Activated T-cell treated with anti-CD3 and anti-CD28 coated beads for 48 hours (primary cell): ENCODE measurements at regions not wholly inside any gene's neighbourhood (a gene's known extent, or its start where the extent isn't known, plus 50 kb on each side); places are given as distances from the start of the nearest gene placed in this dataset.

Experiments
- DNase-seq: peaks from one replicate; pipeline ENCODE4 v3.0.0-alpha.2; 2020; ENCODE audit warnings: low read depth

- no peak for DNase-seq
These were observed 146.8 kb downstream of the LRIG2 start for GRCh38 chr1:113219828-113220227.

GRCh38 chr1:113223040-113223439 is 150.0 kb downstream of the LRIG2 start:
- no peak for DNase-seq

- no peak for DNase-seq
These were observed 150.5 kb downstream of the LRIG2 start for GRCh38 chr1:113223546-113223945.

DNA sequence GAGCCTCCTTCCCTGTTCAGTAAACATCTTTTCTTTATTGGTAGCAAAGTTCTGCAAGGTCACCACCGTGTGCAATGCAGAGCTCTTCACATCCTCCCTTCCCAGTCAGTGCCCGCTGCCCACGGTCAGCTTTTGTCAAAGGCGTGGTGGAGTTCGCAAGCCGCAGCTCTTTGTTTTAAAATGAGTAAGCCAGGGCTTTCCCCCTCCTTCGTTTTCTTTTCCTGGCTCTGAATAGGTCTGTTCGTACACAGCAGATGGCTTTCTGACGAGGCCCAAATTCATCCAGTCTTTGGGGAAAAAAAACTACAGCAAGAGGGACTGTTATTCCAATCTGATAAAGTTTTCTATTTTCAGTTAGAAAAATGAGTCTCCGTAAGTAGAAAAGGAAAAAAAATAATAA is 153.2 kb downstream of the LRIG2 start:
- DNase-seq = peak; percentile 5

DNA sequence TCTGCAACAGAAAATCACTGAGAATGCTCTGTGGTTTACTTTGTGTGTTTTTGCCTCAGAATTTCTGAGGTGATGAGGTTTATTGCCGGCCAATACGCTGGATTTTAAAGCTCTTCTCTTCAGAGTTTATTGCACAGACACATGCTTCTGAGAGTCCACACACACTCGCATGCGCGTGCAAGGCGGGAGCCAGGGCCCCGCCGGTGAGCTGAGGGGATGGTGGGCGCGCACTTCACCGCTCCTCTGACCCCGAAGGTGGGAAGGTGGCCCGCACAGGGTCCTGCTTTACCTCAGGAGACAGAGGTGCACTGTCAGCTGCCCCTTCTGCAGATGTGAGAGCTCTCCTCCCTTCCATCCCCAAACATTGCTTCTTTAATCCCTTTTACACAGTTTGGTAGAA is 158.4 kb upstream of the MAGI3 start:
- no peak for DNase-seq

DNA sequence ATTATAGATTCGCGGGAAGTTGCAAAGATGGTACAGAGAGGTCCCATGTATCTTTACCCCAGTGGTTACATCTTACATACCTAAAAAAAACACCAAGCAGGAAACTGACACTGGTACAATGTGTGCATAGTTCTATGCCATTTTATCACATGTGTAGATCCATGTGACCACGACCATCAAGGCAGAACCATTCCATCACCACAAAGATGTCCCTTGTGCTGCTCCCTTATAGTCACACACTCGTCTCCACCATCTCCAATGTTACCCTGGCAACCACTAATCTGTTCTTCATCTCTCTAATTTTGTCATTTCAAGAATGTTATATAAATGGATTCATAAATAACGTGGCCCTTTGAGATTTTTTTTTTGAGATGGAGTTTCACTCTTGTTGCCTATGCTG is 156.9 kb upstream of the MAGI3 start:
- DNase-seq = no peak

- no peak for DNase-seq
These were observed 149.1 kb upstream of the MAGI3 start for GRCh38 chr1:113241237-113241636.

GRCh38 chr1:113242481-113242880 is 147.8 kb upstream of the MAGI3 start:
- DNase-seq = no peak

DNA sequence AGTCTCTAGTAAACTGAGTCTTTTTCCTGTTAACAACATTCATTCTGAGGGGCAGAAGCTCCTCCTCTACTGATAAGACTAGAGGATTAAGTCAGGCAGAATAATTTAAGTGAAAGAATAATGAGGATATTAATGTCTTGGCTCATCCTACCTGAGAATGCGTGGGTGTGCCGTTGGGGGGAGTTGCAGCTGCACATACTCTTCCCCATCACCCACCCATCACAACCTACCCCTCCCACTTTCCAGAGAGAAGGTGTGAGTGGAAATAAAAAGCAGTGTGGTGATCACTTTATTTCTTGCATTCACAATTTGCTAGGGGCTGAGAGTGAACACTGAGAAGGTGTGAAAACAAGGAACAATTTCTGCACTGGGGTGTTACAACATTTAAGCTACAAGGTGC is 146.8 kb upstream of the MAGI3 start:
- no peak for DNase-seq

- DNase-seq = no peak
These were observed 146.0 kb upstream of the MAGI3 start for GRCh38 chr1:113244112-113244820.

- DNase-seq = no peak
These were observed 145.1 kb upstream of the MAGI3 start for GRCh38 chr1:113245252-113245651.

DNA sequence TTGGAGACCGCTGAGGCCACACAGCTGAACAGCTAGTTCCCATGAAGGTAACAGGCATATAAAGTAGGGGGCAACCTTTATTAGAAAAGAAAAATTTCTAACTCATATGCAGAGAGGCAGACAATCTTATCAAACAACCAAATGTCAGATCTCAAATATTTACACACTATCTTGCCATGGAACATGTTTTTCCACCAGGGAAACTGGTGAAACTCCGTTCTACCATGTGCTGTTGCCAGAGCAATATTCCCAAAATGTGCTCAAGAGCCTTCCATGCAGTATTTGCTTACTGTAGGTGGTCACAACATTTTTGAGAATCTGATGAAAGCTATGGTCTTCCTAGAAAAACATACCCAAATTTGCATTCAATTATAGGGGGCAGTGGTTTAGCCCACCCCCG is 143.4 kb upstream of the MAGI3 start:
- DNase-seq = no peak

- no peak for DNase-seq
These were observed 143.0 kb upstream of the MAGI3 start for GRCh38 chr1:113247355-113247754.

GRCh38 chr1:113247782-113248181 is 142.5 kb upstream of the MAGI3 start:
- DNase-seq = no peak

- DNase-seq = no peak
These were observed 141.8 kb upstream of the MAGI3 start for GRCh38 chr1:113248494-113248893.

GRCh38 chr1:113250161-113250560 is 140.2 kb upstream of the MAGI3 start:
- no peak for DNase-seq

- DNase-seq = no peak
These were observed 138.1 kb upstream of the MAGI3 start for GRCh38 chr1:113252166-113252565.

DNA sequence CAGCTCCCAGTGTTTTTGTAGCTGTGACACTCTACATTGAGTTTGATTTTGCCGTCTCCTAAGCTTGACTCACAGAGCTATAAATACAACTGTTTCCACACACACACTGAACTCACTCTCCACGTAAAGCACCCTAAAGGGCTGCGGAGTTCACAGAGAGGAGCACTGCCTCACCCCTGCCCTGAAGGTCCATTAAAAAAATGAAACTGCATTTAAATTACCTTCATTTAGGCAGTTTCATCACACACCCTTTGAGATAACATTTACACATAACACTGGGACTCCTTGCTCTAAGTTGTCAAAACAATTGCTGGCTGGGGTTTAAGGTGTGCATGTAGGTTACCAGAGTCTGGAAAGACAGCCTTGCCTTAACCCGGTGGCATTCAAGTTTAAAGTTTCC is 137.1 kb upstream of the MAGI3 start:
- no peak for DNase-seq

- DNase-seq = no peak
These were observed 136.7 kb upstream of the MAGI3 start for GRCh38 chr1:113253590-113253989.

DNA sequence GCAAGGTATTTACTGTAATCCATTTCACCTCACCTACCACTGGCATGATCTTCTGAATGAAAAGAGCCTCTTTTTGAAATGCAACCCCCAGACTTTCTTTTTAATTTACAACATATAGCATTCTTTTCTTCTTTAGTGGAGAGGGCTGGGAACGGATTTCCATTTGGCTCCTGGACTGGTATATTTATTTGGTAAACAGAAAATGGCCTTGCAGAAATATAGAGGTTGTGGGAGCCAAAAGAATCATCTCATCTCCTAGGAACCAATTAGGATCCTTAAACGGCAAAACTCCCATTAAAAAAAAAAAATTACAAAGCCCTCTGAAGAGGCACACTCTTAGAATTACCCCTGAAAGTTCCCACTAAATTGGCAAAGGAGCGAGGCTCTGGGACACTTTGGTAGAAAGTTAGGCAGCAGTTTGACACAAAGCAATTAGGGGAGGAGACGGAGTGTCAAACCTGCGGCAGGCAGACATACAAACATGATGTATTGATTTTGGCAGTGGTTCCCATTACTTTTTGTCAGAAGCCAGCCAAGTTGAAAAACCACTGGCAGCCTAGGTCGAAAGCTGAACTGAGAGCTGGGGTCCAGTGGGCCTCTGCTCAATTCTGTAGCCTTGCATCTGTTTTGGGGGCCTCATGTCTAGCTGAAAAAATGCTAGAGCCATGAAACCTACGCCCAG is 135.1 kb upstream of the MAGI3 start:
- no peak for DNase-seq

- DNase-seq = no peak
These were observed 134.5 kb upstream of the MAGI3 start for GRCh38 chr1:113255720-113256347.

DNA sequence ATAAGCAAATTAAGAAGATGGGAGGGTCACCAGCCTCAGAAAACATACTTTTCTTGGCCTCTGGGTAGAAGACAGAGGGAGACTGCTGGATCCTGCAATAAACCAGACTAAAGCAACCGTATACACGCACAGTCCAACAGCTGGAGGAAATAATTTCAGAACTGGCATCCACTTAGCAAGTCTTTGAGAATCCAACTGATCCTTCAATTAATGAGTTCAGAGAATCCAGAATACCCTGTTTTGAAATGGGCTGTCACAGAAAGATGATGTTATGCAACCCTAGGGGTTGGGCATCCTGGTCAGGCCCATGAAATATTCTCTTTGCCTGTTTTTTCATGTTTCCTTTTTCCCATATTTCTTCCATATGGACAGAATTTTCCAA is 134.0 kb upstream of the MAGI3 start:
- no peak for DNase-seq

DNA sequence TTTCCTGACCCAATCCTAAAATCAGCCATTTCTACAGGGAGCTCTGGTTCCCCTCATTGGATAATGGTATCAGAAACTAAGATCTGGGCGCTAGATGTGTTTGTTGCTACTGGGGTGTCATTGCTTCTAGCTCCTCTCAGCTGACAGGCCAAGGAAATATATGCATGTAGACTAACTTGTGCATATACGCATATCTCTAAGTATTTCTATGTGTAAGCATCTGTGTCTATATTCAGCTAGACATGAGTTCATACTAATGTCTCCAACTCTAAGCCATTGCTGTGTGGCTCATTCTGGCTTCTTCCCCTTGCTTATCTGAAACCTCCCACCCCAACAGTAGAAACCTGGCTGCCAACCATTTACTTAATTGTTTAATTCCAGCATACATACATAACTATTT is 130.3 kb upstream of the MAGI3 start:
- no peak for DNase-seq

DNA sequence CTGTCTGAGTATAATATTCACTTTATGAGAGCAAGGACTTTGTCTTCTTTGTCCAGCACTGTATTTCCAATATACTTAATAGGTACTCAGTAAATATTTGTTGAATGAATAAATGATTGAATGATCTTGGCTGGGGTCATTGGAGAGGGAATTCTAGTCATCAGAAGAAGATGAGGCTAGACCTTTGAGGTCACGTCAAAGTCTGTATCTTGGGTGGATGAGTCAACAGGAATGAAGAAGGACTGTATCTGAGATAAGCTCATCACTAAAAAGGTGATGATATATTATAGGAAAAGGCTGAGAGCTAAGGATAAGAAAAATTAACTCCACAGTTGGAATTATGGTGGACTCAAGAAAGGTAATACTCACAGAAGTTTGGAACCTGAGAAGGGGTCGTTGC is 125.1 kb upstream of the MAGI3 start:
- DNase-seq = no peak
